ENCODE measurements at regions not wholly inside any gene's neighbourhood (a gene's known extent, or its start where the extent isn't known, plus 50 kb on each side); places are given as distances from the start of the nearest gene placed in this dataset.

DNA sequence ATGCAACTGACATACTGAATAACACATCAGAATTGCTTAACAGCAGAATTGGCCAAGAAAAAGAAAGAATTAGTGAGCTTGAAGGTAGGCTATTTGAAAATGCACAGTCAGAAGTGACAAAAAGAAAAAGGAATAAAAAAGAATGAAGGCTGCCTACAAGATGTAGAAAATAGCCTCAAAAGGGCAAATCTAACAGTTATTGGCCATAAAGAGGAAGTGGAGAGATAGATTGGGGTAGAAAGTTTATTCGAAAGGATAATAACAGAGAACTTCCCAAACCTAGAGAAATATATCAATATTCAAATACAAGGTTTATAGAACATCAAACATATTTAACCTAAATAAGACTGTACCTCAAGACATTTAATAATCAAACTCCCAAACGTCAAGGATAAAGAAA is 67.5 kb downstream of the ATP6V1G3 start:
- in situ Hi-C loops (cut with MboI; ENCODE audit: low sequenced_read_pairs), result loop anchor here (25.0 kb wide), 1 partner anchor 961 kb away; no protein-coding TSS in a partner anchor

DNA sequence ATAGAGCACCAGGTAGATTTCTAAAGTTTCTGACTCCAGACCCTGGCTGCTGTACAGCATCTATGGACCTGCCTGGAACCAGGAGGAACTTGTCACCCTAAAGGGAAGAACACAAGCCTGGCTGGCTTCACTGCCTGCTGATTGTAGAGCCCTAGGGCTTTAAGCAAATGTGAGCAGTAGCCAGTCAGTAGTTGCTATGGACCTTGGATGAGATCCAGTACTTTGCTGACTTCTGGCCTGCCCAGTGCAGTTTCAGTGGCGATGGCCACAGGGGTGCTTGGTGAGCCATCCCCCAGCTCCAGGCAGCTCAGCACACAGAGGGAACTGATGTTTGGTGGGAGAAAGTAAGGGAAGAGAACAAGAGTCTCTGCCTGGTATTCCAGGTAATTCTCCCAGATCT is 68.4 kb downstream of the ATP6V1G3 start:
- in situ Hi-C loops (cut with MboI; ENCODE audit: low sequenced_read_pairs), result loop anchor here (25.0 kb wide), 1 partner anchor 960 kb away; no protein-coding TSS in a partner anchor

DNA sequence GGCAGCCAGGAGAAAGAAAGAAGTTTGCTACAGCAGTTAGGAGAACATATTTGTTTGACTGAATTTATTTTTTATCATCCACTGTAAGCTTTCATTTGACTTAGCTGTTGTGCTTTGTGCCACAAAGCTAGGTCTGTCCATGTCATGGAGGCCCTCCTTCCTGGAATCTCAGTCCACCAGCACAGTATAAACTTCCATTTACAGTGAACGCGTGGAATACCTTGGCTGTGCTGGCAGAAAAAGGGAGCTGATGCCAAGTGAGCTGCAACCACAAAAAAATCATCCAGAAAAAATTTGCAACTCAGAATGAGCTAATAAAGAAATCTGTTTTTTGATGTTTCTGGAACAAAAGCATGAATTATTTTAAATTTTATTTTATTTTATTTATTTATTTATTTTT is 72.6 kb downstream of the ATP6V1G3 start:
- in situ Hi-C loops (cut with MboI; ENCODE audit: low sequenced_read_pairs), result loop anchor here (25.0 kb wide), 1 partner anchor 956 kb away; no protein-coding TSS in a partner anchor

DNA sequence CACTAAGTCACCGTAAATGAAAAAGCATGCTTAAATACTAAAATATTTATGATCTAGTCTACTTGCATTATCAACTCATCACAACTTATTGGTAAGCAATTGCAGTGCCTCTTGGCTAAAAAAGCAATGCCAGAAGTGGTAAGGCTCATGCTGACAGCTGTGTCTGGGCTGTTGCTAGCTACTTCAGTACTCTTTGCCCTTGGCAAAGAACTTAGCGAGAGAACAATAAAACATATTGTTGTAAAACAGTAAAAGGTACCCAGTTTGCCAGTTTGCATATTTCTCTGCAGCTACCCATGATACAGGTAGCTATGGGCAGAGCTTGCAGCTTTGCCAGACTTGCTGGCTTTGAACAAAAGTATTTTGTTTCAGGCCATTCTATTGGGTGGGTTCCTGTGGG is 73.1 kb downstream of the ATP6V1G3 start:
- in situ Hi-C loops (cut with MboI; ENCODE audit: low sequenced_read_pairs), result loop anchor here (25.0 kb wide), 1 partner anchor 955 kb away; no protein-coding TSS in a partner anchor

DNA sequence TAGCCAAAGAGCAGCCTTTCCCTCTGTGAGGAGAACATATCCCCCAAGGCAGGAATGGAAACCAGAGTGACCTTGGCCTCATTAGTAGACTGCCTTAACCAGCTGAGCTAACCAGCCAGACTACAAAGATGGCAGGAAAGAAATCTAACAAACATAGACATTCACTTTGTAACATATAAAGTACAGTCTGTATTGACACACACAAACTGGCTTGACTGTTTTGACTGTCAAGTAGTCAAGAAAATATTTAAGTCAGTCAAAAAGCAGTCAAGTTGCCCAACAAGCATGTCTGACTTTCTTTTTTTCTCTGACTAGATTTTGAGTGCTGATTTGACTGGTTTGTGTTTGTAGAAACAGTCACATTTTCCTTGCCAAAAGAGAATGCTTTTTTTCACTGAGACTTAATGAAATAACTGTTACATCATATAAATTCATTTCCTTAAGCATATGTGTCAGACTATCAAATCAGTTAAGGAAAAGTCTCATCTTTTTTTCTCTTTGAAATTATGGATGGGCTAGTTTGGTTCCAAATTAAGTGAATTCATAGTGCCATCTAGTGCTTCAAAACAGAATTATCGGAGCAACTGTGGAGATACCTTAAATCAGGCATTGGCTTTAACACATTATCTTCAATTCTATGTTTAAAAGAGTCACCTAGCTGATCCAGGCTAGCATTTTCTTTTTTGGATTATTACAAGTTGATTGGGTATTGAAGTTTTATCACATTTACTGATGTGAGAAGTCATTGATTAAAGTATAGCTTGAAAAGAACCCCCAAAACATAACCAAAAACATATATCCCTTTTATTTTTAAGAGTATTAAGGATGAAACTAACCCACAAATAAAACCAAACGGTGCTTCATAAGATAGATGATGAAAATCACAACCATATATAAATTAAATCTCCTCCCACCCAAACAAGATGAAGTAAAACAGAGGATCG is 75.0 kb downstream of the ATP6V1G3 start:
- in situ Hi-C loops (cut with MboI; ENCODE audit: low sequenced_read_pairs), result loop anchor here (25.0 kb wide), 1 partner anchor 953 kb away; no protein-coding TSS in a partner anchor

DNA sequence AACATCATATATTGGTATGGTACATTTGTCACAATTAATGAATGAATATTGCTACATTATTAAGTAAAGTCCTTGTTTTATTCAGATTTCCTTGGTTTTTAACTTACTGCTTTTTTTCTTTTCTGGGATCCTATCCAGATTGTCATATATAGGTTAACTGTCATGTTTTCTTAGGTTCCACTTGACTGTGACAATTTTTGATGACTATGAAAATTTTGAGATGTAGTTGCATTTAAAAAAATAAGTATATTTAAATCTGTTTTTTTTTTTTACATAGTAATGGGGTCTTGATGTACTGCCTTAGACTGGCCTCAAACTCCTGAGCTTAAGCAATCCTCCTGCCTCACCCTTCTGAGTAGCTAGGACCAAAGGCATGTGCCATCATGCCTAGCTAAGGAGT is 76.8 kb downstream of the ATP6V1G3 start:
- in situ Hi-C loops (cut with MboI; ENCODE audit: low sequenced_read_pairs), result loop anchor here (25.0 kb wide), 1 partner anchor 951 kb away; no protein-coding TSS in a partner anchor

DNA sequence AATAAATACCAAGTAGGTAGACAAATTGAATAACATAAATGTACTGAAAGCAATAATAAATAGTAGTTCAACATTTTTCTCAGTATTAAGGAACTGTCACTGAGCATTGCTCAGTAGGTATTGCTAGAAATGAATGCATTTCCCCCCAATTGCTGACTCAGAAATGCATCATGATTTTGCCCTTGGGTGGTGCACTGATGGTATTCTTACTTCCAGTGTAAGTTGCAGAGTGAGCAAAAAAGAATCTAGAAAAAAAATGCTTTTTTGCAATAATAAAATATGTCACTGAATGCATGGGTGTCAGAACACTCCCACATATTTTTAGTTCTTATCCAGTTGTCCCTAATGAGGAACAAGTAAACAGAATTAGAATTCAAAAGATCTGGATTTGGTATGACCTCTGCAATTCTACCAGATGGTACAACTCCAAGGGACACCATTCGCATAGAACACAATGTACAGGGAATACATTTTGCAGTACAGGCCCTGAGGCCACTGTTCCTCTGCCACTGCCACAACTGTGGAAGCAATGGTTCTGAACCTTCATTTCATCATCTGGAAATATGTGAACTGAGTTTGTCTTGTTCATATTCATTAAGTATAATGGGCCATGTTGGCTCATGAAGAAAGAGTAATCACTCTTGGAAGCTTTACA is 78.0 kb downstream of the ATP6V1G3 start:
- in situ Hi-C loops (cut with MboI; ENCODE audit: low sequenced_read_pairs), result loop anchor here (25.0 kb wide), 1 partner anchor 950 kb away; no protein-coding TSS in a partner anchor

DNA sequence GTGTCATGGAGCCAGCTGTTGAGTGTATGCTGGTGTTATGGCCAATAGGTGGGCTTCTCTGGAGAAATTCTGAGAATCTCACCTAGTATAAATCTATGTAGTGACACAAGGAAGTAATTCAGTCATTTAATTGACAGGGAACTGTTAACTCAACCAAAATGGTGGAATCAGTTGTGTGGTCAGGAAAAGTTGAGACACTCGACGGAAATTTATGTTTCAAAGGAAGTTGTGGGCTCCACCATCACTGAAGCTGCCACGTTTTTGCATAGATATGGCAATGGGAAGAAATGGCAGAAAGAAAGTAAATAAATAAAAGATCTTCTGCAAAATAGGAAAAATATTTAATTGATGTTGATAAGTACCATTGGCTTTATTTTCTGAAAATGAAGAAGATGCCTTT is 84.5 kb downstream of the ATP6V1G3 start:
- in situ Hi-C loops (cut with MboI; ENCODE audit: low sequenced_read_pairs), result loop anchor here (25.0 kb wide), 1 partner anchor 944 kb away; no protein-coding TSS in a partner anchor

DNA sequence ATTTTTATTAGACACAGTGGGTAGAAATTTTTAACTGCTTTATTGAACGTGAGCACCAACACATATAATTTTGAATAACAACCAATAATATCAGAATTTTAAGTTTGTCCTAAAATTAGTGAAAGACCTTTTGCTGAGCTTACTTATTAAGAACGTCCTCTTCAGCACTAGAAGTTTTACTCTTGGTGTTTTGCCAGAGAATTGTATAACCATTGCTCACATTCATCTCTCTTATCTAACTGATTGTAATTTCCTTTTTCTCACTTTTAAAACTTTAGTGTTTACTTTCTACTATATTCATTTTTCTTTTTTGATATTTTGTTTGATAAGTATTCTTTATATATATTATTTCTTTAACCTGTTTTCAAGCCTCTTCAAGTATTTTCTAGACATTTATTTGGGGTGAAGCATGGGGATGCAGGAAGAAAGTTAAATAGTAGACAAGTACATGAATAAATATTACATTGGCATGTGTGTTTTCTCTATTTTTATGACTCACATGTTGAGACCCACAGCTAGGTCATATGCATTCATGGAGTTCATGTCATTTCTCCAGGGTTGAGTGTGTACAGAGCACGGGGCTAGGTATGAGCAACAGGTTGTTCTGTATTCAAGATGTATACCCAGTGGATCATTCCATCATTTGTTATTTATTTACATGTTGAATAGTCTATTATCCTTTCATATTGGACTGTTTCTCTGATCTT is 90.6 kb downstream of the ATP6V1G3 start:
- in situ Hi-C loops (cut with MboI; ENCODE audit: low sequenced_read_pairs), result loop anchor here (25.0 kb wide), 1 partner anchor 938 kb away; no protein-coding TSS in a partner anchor

DNA sequence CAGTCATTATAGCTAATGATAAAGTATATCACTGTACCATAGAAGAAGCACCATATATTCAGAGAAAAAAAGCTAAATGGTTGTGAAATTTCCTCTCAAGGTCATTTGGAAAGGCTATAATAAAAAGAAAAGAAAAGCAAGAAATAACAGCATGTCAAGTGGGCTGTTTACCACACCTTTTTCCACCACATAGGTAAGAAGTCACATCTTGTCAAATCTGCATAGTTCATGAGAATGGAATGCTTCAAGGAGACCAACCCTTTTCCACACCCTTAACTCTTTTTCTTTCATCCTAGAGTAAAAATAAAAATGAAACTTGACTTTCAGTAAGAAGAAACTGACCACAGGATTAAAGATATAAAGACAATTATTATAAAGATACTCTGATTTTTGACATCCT is 91.2 kb downstream of the ATP6V1G3 start:
- in situ Hi-C loops (cut with MboI; ENCODE audit: low sequenced_read_pairs), result no loop called here

DNA sequence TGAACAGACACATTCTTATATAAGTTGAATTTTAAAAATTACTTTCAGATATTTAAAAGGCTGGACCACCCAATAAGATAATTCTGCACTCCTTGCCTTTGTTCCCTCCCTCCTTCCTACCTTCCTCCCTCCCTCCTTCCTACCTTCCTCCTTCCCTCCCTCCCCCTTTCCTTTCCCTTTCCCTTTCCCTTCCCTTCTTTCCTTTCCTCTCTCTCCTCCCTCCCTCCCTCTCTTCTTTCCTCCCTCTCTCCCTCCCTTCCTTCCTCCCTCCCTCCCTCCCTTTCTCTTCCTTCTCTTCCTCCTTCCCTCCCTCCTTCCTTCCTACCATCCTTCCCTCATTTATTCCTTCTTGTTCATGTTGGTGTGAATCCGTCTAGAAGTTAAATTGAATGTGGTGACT is 93.0 kb downstream of the ATP6V1G3 start:
- in situ Hi-C loops (cut with MboI; ENCODE audit: low sequenced_read_pairs), result no loop called here

DNA sequence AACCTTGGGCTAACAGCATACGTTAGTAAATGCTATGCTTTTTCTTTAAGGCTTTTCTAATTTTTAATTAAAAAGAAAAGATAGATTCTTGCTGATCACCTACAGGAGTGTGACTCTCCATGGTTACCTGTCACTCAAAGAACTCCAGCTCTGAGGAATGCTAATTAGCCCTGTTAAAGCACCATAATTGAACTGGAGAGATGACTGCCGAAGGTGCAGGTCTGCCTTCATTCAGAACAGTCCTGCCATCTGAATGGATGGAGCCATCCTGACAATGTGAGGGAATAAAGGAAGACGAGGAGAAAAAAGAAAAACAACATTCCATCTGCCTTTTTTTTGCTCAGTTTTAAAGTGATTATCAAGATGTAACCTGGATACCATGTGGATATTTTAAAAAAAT is 94.6 kb downstream of the ATP6V1G3 start:
- in situ Hi-C loops (cut with MboI; ENCODE audit: low sequenced_read_pairs), result no loop called here

DNA sequence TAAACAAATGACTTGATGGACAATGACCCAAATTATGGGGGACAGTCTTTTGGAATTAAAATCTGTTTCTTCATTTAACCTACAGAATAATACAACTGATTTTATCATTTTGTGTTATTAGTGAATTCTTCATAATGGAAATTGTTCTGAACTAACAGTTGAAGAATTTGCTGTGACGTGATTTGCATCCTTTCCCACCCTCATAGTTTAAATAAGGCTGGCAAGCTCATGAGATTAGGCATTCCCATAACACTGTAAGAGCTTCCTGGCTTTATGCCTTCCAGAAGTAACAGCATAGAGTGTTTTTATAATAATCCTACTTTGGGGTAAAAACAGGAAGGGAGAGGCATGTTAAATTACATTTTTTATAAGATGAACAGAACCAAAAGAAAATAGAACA is 95.7 kb downstream of the ATP6V1G3 start:
- in situ Hi-C loops (cut with MboI; ENCODE audit: low sequenced_read_pairs), result no loop called here

DNA sequence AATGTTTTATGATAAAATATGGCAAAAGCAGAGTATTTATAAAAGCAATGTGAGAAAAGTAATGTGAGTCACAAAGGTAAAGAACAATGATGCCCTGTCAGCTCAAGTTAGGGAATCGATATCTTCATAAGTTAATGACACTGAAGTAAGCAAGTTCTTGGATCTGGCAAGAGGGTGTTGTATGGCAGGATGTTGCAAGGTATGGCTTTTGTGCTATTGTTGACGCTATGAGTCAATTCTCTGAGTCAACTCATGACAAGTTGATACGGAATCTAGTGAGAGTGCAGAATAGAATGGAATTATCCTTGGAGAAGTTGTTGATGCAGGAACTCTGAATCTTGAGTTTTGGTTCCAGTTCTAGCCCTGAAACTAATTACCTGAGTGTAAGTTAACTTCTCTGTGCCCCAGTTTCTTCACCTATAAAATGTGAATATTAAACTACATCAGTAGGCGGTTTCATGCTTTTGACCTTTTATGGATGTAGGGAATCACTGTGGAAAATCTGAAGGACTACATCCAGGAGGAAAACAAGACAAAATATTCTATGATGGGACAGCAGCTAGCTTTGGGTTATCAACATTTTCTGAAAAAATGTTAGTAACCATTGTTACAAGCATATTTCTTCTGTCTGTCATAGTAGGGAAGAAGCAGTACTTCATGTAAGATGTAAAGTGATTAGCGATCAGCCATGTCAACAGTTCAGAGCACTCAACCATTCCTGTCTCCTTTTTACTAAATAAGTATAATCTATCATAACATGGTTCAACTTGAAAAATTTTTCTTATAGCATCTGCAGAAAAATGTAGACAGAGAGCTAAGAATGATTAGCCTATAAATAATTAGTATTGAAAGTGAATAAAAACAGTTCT is 96.9 kb downstream of the ATP6V1G3 start:
- in situ Hi-C loops (cut with MboI; ENCODE audit: low sequenced_read_pairs), result no loop called here

DNA sequence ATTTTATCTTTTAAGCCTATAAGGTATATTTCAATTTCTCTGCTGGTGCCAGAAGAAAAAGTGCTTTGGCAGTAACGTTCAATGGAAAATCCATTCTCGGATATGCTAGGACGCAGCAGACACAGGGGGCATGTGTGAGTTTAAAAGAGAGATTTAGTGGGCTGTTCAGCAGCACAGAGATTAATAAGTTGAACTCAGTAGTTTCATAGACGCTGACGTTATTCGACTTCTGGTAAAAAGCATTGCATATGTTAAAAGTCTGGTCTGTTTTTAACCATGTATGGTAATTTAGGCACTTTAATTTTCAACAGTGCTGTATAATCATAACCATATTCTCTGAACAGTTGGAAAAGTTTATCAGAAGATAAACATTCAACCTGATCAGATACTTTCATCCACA is 99.6 kb downstream of the ATP6V1G3 start:
- in situ Hi-C loops (cut with MboI; ENCODE audit: low sequenced_read_pairs), result no loop called here

DNA sequence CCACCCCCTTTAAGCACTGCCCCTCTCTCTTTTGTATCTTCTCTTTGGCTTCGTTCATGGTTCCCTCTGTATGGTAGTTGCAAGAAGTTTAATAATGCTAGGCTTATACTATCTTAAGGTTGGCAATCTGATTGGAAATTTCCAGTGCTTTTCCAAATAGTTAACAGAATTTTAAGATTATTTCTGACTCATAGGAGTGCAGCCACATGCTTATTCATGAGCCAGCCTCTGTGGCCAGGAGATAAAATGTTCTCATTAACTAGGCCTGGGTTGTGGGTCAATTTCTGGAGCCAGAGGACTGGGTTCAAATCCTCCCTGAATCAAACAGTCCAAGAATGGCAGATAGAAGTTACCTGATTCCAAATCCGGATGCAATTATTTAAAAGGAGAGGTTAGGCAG is 103.1 kb downstream of the ATP6V1G3 start:
- in situ Hi-C loops (cut with MboI; ENCODE audit: low sequenced_read_pairs), result no loop called here

DNA sequence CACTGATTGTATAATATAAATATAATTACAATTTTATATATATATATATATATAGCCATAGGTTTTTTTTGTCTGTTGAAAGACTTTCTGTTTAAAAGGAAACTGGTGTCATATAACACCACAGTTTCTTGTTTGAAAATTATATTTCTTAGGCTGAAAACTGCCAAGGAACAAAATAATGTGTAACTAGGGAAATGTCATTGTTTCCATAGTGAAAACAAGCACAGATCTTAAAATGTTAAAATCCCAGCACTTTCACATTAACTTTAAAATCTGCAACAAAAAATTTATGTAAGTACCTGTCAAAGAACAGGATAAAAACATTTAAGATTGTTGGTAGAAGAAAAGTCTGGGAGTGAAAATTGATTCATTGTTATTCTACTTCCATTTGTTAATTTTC is 104.2 kb downstream of the ATP6V1G3 start:
- in situ Hi-C loops (cut with MboI; ENCODE audit: low sequenced_read_pairs), result no loop called here

DNA sequence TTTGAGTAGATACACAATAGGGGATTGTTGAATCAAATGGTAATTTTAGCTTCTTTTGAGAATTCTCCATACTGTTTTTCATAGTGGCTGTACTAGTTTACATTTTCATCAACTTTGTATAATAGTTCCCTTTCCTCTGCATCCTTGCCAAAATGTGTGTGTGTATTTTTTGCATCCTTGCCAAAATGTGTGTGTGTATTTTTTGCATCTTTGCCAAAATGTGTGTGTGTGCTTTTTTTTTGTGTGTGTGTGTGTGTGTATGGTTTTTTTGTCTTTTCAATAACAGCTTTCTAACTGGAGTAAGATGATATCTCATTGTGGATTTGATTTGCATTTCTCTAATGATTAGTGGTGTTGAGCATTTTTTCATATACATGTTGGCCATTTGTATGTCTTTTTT is 105.4 kb downstream of the ATP6V1G3 start:
- in situ Hi-C loops (cut with MboI; ENCODE audit: low sequenced_read_pairs), result no loop called here

DNA sequence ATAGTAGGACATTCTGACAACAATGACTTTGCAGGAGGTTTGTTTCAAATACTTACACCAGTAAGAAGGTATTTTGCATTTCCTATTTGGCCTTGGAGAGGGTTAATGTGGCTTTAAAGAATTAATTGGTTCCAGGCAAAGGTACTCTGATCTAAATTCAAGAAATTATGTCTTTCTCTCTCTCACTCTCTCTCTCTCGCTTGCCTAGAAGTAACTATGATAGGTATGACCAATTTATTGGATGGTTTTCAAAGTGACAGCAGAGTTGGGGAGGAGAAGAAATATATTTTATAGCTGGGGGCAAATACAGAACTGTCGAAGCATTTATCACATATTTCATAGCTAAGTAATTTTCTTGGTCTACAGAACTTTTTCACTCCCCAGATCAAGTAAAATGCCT is 116.0 kb downstream of the ATP6V1G3 start:
- in situ Hi-C loops (cut with MboI; ENCODE audit: low sequenced_read_pairs), result no loop called here

DNA sequence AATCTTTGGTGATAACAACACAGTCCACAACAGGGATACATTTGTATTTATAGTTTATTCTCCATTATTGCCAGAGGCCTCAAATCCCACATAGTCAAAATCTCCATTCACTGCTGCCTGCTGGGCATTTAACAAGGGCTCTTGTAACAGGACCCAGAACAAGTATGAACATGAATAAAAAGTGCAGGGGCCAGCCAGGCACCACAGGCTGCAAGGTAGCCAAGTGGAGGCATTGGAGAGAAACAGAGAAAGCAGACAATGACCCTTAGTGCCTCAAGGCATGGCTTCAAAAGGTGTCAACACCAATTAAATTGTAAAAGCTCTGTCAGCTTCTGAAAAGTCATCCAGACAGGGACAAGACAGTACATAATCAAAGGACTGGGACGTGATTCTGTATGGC is 116.8 kb downstream of the ATP6V1G3 start:
- in situ Hi-C loops (cut with MboI; ENCODE audit: low sequenced_read_pairs), result no loop called here

All from HL-60/S4 treated with retinoic acid at 250 ng/mL for 4 days and 3 days (cell line).